Astrocyte of the hippocampus (primary cell): ENCODE measurements at regions not wholly inside any gene's neighbourhood (a gene's known extent, or its start where the extent isn't known, plus 50 kb on each side); places are given as distances from the start of the nearest gene placed in this dataset.
A peak's percentile ranks its signal among the peaks of the same experiment; 100 is the strongest.

Source experiments
- DNase-seq: peaks from one replicate; pipeline ENCODE4 v3.0.0; 2011; ENCODE audit warnings: low read depth, low spot score

- no peak for DNase-seq
These were observed 247.5 kb downstream of the MBNL1 start for GRCh38 chr3:152516216-152516615.

- no peak for DNase-seq
These were observed 248.8 kb downstream of the MBNL1 start for GRCh38 chr3:152517502-152517901.

GRCh38 chr3:152518346-152518745 is 249.6 kb downstream of the MBNL1 start:
- no peak for DNase-seq

- no peak for DNase-seq
These were observed 250.6 kb downstream of the MBNL1 start for GRCh38 chr3:152519376-152519775.

GRCh38 chr3:152522036-152522435 is 253.3 kb downstream of the MBNL1 start:
- DNase-seq = no peak

GRCh38 chr3:152524198-152525140 is 255.7 kb downstream of the MBNL1 start:
- DNase-seq = peak; percentile 68

- DNase-seq = no peak
These were observed 263.0 kb downstream of the MBNL1 start for GRCh38 chr3:152531717-152532116.

GRCh38 chr3:152538518-152538917 is 269.8 kb downstream of the MBNL1 start:
- no peak for DNase-seq

GRCh38 chr3:152539191-152539764 is 270.5 kb downstream of the MBNL1 start:
- no peak for DNase-seq

GRCh38 chr3:152540120-152540519 is 271.4 kb downstream of the MBNL1 start:
- DNase-seq = no peak

- DNase-seq = no peak
These were observed 278.4 kb downstream of the MBNL1 start for GRCh38 chr3:152547153-152547552.

- DNase-seq = no peak
These were observed 280.5 kb downstream of the MBNL1 start for GRCh38 chr3:152549263-152549662.

- no peak for DNase-seq
These were observed 281.6 kb downstream of the MBNL1 start for GRCh38 chr3:152550284-152550683.

- peak; percentile 20 for DNase-seq
These were observed 280.0 kb upstream of the P2RY1 start for GRCh38 chr3:152554980-152555379.

- DNase-seq = no peak
These were observed 279.2 kb upstream of the P2RY1 start for GRCh38 chr3:152555666-152556291.

- DNase-seq = peak; percentile 23
These were observed 278.1 kb upstream of the P2RY1 start for GRCh38 chr3:152556731-152557254.

- no peak for DNase-seq
These were observed 277.5 kb upstream of the P2RY1 start for GRCh38 chr3:152557302-152557999.

GRCh38 chr3:152558386-152558785 is 276.5 kb upstream of the P2RY1 start:
- no peak for DNase-seq

- no peak for DNase-seq
These were observed 275.7 kb upstream of the P2RY1 start for GRCh38 chr3:152559246-152559645.

GRCh38 chr3:152564459-152564858 is 270.5 kb upstream of the P2RY1 start:
- DNase-seq = peak; percentile 65

GRCh38 chr3:152574461-152575079 is 260.4 kb upstream of the P2RY1 start:
- peak; percentile 74 for DNase-seq
